GM19452 (cell line): ENCODE measurements at regions not wholly inside any gene's neighbourhood (a gene's known extent, or its start where the extent isn't known, plus 50 kb on each side); places are given as distances from the start of the nearest gene placed in this dataset.
A peak's percentile ranks its signal among the peaks of the same experiment; 100 is the strongest.
"Not testable (repeated sequence)": the region's sequence is repeated elsewhere in the genome, so short reads cannot be mapped to it uniquely, and the experiment has no call there.

ENCODE experiments used
- ATAC-seq: cut with Tn5 transposase; IDR thresholded peaks from one replicate; pipeline ENCODE4 v1.9.1; 2021; ENCODE audit not compliant: unreplicated experiment

GRCh38 chrX:25144043-25144940 lies 128.5 kb upstream of the ARX start:
- ATAC-seq = no peak

- ATAC-seq = no peak
Measured at GRCh38 chrX:25143596-25143995, 127.8 kb upstream of the ARX start.

DNA sequence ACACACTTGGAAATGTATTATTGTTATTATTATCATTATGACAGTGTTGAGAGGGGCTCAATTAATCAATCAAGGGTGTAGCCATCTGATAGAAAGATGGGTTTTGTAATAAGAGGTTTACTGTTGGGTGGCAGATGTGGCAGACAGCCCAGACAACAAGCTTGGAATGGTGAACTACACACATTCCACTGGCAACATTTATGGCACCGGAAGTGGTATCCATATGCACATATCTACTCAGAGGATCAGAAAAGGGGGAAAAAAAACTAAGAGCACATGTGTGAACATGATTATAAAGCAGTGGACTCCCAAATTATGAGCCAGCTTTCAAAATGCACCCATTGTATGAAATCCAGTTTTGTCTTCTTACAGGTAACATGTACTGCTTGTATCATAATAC lies 125.9 kb upstream of the ARX start:
- ATAC-seq = no peak

- no peak for ATAC-seq
Measured at GRCh38 chrX:25131055-25131454, 115.3 kb upstream of the ARX start.

DNA sequence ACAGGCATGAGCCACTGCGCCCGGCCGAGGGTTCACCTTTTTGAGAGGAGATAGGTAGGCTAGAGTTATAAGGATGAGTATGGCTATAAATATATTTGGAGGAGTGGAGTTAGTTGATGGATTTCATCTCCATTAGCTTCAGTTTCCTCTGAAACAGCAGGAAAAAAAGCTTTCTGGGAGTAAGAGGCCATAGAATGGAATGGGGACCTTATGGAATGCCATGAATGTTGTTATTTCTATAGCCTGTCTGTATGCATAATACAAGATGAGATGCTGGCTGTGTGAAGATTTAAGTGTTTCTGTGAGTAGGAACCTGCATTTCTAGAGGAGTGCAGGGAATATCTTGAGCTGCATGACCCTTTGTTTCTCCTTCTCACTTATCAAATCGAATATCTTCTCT lies 114.9 kb upstream of the ARX start:
- no peak for ATAC-seq

DNA sequence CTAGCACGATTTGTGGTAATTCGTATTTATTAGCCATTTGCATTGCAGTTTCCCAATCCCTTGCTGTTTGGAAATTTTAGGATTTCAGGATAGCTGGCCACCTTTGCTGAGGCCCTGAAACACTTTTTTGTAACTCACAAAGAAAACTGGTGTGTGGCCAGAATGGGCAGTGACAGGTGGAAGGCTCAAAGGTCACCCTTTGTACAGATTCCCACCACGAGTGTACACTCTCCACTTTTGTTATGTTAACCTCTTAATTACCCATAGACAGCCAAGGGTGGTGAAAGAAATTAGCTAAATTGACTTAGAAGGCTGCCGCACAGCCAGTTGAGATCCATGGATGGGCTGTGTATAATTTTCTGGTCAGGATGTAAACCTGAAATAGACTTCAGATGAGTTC lies 109.7 kb upstream of the ARX start:
- ATAC-seq = no peak

DNA sequence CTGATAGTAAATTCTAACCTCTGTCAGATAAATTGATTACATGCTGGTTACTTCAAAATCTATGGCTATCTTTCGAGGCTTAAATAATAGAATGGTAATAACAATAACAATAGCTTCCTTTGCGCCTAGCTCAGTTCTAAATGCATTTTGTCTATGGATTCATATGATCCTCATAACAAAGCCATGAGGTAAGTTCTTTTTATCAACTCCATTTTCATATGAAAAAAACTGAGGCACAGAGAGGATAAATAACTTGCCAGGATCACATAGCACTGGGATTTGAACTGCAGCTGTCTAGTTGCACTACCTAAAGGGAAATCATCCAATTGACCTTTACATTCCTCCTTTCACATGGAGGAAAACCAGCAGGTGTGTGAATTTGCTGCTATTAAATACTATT lies 108.6 kb upstream of the ARX start:
- ATAC-seq = no peak

DNA sequence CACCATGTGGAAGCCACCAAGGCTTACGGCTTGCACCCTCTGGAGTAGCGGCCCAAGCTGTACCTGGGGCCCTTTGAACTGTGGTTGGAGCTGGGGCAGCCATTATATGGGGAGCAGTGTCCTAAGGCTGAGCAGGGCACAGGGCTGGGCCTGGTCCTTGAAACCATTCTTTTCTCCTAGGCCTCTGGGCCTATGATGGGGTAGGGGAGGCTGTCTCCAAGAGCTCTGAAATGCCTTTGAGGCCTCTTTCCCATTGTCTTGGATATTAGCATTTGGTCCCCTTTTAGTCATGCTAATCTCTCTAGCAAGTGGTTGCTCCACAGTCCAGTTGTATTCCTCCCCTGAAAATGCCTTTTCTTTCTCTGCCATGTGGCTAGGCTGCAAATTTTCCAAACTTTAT lies 96.4 kb upstream of the ARX start:
- ATAC-seq = no peak

DNA sequence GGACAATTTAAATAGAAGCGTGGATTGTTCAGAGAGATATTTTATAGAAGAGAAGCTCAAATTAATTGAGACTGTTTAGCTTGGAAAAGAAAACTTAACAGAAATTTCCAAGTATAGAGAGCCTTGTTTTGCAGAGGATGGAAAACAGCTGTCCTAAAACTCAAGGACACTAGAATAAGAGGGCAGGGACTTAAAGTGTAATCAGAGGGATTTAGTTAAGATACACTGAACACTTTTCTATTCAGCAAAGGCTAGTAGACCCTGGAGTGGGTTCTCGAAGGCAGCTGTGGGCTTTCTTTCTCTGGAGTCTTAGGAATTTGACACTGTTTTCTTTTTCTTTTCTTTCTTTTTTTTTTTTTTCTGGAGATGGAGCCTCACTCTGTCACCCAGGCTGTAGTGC lies 92.7 kb upstream of the ARX start:
- no peak for ATAC-seq

GRCh38 chrX:25105221-25105620 lies 89.5 kb upstream of the ARX start:
- ATAC-seq = no peak

GRCh38 chrX:25096522-25097045 lies 80.8 kb upstream of the ARX start:
- no peak for ATAC-seq

GRCh38 chrX:25091152-25091551 lies 75.4 kb upstream of the ARX start:
- ATAC-seq = not testable (repeated sequence)

DNA sequence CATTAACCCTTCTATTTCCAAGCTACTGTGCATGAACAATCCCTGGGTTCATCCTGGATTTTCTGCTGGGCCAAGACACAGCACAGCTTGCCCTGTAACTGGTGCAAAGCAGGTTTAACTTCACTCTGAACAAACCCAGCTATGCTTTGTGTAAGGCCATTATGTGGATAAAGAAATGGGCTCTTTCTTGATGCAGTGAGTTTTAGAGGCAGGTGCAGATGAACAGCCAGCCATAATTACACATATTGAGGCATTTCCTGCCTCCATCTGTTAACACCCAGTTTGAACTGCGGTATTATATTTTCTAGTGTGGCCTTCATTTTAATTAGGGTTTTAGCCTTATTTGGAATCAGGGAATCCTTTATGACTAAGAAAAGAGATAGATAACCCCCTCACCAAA lies 68.7 kb upstream of the ARX start:
- ATAC-seq = no peak

- no peak for ATAC-seq
Measured at GRCh38 chrX:25083661-25084060, 67.9 kb upstream of the ARX start.

DNA sequence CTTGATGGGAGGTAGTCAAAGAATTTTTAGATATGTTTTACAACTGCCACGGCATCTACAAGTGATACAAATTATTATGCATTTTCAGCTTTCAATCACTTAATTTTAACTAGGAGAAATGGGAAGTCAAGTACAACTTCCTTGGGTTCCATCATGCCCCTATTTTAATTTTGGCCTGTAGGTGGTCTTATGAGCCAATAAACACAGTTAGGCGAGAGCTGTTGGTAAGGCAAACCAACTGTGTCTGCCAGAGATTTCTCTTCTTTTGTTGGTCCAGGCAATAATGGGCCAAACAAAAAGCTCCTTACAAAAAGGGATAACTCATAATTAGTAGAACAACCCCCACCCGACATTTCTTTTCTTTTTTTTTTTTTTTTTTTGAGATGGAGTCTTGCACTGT lies 63.3 kb upstream of the ARX start:
- no peak for ATAC-seq

DNA sequence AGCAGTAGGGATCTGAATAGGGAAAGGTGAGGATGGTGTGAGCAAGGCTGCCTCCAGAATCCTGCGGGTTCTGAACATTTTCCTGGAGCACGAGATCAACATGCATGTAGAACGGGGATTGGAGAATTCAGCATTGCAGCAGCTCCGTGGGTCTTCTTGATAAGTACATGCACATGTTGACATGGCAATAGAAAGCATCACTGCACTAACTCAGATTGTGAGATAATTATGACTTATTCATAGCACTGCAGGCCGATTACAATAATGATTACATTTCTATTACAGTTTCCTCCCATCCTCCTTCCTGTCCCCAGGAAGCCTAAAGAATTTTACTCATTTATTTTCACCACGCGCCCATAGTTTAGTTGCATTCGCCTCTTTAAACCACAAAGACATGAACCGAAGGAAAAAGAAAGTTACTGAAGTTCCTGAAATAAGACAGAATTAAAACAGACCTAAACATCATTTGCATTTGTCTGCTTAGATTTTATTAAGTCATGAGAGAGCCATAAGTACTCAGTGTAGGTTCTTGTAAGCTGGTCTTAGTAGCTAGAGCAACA lies 61.3 kb upstream of the ARX start:
- no peak for ATAC-seq

DNA sequence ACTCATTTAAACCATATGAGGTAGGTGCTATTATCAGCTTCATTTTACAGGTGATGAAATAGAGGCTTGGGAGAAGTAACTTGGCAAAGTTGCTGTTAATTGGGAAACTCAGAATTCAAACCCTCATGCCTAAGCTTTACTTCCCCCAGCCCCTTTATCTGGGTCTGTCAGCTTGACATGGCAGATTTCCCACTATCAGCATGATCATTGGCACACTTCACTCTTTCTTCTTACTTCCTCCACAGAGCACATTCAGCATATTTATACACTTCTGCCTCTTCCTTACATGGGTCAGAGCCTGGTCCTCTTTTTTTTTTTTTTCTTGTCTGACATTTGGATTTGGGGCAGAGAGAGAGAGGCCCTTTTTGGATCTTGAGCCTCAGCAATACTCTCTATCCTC lies 56.5 kb upstream of the ARX start:
- no peak for ATAC-seq

- ATAC-seq = no peak
Measured at GRCh38 chrX:25070038-25070437, 54.3 kb upstream of the ARX start.

GRCh38 chrX:25069209-25069608 lies 53.4 kb upstream of the ARX start:
- no peak for ATAC-seq

GRCh38 chrX:25068340-25068739 lies 52.6 kb upstream of the ARX start:
- ATAC-seq = no peak

- ATAC-seq = peak; percentile 72
Measured at GRCh38 chrX:25067271-25068172, 51.8 kb upstream of the ARX start.

GRCh38 chrX:25066131-25066530 lies 50.4 kb upstream of the ARX start:
- no peak for ATAC-seq
